ENCODE measurements at regions not wholly inside any gene's neighbourhood (a gene's known extent, or its start where the extent isn't known, plus 50 kb on each side); places are given as distances from the start of the nearest gene placed in this dataset.

DNA sequence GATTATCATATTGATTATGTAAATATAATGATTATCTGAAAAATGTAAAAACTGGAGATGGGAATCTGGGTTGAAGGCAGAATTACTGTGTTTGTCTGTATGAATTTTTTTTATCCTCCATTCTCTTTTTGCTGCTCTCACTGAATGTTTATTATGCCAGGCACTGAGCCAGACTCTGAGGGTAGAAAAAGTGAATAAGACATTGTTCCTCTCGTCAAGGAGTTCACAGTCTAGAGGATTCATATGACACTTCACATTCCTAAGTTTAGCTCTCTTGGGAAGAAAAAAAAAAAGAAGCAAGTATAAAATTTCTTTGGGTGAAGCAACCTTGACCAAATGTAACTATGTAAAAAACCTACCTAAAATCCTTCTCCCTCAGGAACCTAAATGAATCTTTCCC is 120.9 kb upstream of the LMO3 start:
- H3K27me3 ChIP-seq (ENCODE audit: control insufficient read depth in 2 of 2, insufficient read depth in 2 of 2, low read length in 2 of 2): no peaks in the 10 kb centered on the region
- no peaks in the 10 kb centered on the region for H3K4me1 ChIP-seq (replicated peaks in 1 of 2; ENCODE audit: control insufficient read depth in 2 of 2, insufficient read depth in 2 of 2, low read length in 2 of 2)
- in situ Hi-C loops (cut with MboI): no loop called here
- TF ChIP-seq YY1 (IDR thresholded peaks at IDR 0.05; ENCODE audit: borderline replicate concordance in 1 of 3, control insufficient read depth in 1 of 3, extremely low read depth in 1 of 3, insufficient read depth in 3 of 3, insufficient read length in 1 of 3, insufficient replicate concordance in 2 of 3, low read depth in 1 of 3, low read length in 2 of 3) (no peak), MEF2D (tag; conservative IDR thresholded peaks at IDR 0.05; ENCODE audit: low read depth) (no peak), MED1 (CRISPR knock-in tag; IDR thresholded peaks at IDR 0.05; ENCODE audit: borderline replicate concordance) (no peak), SPI1 (IDR thresholded peaks at IDR 0.05; ENCODE audit: borderline replicate concordance, low read depth, low read length) (no peak), ZNF239 (CRISPR knock-in tag; IDR thresholded peaks at IDR 0.05) (no peak), NCOR1 (IDR thresholded peaks at IDR 0.05) (no peak), SMARCA5 (IDR thresholded peaks at IDR 0.05) (no peak), SIX5 (IDR thresholded peaks at IDR 0.05; ENCODE audit: borderline replicate concordance in 1 of 2, insufficient read depth in 1 of 2, low read depth in 1 of 2, low read length in 2 of 2) (no peak), HLTF (IDR thresholded peaks at IDR 0.05) (no peak), ERF (CRISPR knock-in tag; IDR thresholded peaks at IDR 0.05) (no peak), RBM39 (optimal IDR thresholded peaks at IDR 0.05; ENCODE audit: low read depth, low read length) (no peak)
- TF ChIP-seq, protein P1, sequence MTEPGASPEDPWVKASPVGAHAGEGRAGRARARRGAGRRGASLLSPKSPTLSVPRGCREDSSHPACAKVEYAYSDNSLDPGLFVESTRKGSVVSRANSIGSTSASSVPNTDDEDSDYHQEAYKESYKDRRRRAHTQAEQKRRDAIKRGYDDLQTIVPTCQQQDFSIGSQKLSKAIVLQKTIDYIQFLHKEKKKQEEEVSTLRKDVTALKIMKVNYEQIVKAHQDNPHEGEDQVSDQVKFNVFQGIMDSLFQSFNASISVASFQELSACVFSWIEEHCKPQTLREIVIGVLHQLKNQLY (CRISPR knock-in tag; conservative IDR thresholded peaks at IDR 0.05): no peak
- TF ChIP-seq, protein P2, sequence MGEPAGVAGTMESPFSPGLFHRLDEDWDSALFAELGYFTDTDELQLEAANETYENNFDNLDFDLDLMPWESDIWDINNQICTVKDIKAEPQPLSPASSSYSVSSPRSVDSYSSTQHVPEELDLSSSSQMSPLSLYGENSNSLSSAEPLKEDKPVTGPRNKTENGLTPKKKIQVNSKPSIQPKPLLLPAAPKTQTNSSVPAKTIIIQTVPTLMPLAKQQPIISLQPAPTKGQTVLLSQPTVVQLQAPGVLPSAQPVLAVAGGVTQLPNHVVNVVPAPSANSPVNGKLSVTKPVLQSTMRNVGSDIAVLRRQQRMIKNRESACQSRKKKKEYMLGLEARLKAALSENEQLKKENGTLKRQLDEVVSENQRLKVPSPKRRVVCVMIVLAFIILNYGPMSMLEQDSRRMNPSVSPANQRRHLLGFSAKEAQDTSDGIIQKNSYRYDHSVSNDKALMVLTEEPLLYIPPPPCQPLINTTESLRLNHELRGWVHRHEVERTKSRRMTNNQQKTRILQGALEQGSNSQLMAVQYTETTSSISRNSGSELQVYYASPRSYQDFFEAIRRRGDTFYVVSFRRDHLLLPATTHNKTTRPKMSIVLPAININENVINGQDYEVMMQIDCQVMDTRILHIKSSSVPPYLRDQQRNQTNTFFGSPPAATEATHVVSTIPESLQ (CRISPR knock-in tag; IDR thresholded peaks at IDR 0.05): no peak
- TF ChIP-seq, protein P3, sequence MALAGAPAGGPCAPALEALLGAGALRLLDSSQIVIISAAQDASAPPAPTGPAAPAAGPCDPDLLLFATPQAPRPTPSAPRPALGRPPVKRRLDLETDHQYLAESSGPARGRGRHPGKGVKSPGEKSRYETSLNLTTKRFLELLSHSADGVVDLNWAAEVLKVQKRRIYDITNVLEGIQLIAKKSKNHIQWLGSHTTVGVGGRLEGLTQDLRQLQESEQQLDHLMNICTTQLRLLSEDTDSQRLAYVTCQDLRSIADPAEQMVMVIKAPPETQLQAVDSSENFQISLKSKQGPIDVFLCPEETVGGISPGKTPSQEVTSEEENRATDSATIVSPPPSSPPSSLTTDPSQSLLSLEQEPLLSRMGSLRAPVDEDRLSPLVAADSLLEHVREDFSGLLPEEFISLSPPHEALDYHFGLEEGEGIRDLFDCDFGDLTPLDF (CRISPR knock-in tag; IDR thresholded peaks at IDR 0.05): no peak
- TF ChIP-seq, protein P4, sequence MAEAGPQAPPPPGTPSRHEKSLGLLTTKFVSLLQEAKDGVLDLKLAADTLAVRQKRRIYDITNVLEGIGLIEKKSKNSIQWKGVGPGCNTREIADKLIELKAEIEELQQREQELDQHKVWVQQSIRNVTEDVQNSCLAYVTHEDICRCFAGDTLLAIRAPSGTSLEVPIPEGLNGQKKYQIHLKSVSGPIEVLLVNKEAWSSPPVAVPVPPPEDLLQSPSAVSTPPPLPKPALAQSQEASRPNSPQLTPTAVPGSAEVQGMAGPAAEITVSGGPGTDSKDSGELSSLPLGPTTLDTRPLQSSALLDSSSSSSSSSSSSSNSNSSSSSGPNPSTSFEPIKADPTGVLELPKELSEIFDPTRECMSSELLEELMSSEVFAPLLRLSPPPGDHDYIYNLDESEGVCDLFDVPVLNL (CRISPR knock-in tag; IDR thresholded peaks at IDR 0.05; ENCODE audit: low read depth): no peak
- no peaks in the 10 kb centered on the region for H3K9me3 ChIP-seq (replicated peaks; ENCODE audit: control insufficient read depth, insufficient read depth, low read depth, low read length)
- POLR2A ChIA-PET: no interaction called here
- H3K79me2 ChIP-seq (ENCODE audit: control insufficient read depth, insufficient read depth, low read length): no peaks in the 10 kb centered on the region
- H3K4me2 ChIP-seq (ENCODE audit: insufficient read depth, low read length): no peak overlapping the region
- no TSS peak for BruUV-seq (replicated peaks)
- H3K9me1 ChIP-seq (ENCODE audit: control insufficient read depth, insufficient read depth, low read length): no peaks in the 10 kb centered on the region
- ATAC-seq: no peak
- CTCF ChIA-PET (ENCODE audit: low intra/inter-chr PET ratio): no interaction called here
- intact Hi-C loops (cut with micrococcal nuclease): no loop called here
- 0% methylated on average over 1 of the region's 1 CpG for WGBS (ENCODE audit: insufficient coverage, low coverage, missing lambda C conversion rate)
- no peak overlapping the region for H3K27ac ChIP-seq (ENCODE audit: extremely low read depth, low read depth, low read length)
- no peak overlapping the region for H3K4me3 ChIP-seq
- no peak overlapping the region for H2AFZ ChIP-seq (ENCODE audit: low read depth, low read length)
- no peaks in the 10 kb centered on the region for H3K36me3 ChIP-seq (ENCODE audit: control insufficient read depth, insufficient read depth, low read length)
- H3K9ac ChIP-seq (ENCODE audit: insufficient read depth in 1 of 2, low read depth in 2 of 2, low read length in 2 of 2): no peak overlapping the region
- no peak for FAIRE-seq
- no peak for DNase-seq (ENCODE audit: extremely low read depth in 1 of 4, low spot score in 3 of 4)
- H4K20me1 ChIP-seq (replicated peaks; ENCODE audit: control insufficient read depth, insufficient read depth, low read length): no peaks in the 10 kb centered on the region

All from K562 (cell line).